ENCODE measurements at regions not wholly inside any gene's neighbourhood (a gene's known extent, or its start where the extent isn't known, plus 50 kb on each side); places are given as distances from the start of the nearest gene placed in this dataset.

GRCh38 chr14:98582276-98582675 is 689.7 kb downstream of the BCL11B start:
- no peaks in the 10 kb centered on the region for H3K4me1 ChIP-seq (ENCODE audit: control insufficient read depth, insufficient read depth, low read length)
- H3K36me3 ChIP-seq (ENCODE audit: control insufficient read depth in 2 of 2, insufficient read depth in 1 of 2, low read length in 2 of 2), result no peaks in the 10 kb centered on the region
- no peak overlapping the region for H3K4me3 ChIP-seq (ENCODE audit: low read depth, low read length)
- POLR2A ChIA-PET, result no interaction called here
- no peaks in the 10 kb centered on the region for H3K9me3 ChIP-seq (ENCODE audit: control insufficient read depth, insufficient read depth, low read depth, low read length)
- CTCF ChIA-PET, result no interaction called here
- TF ChIP-seq ZNF423 (tag by site-specific recombination; IDR thresholded peaks at IDR 0.05) (no peak), HOXD13 (CRISPR knock-in tag; IDR thresholded peaks at IDR 0.05; ENCODE audit: borderline replicate concordance) (no peak), ZNF274 (IDR thresholded peaks at IDR 0.05; ENCODE audit: low read length) (no peak), ZNF274 (tag by site-specific recombination; IDR thresholded peaks at IDR 0.05; ENCODE audit: borderline replicate concordance) (no peak)
- no peak overlapping the region for H3K27ac ChIP-seq (ENCODE audit: extremely low read depth, low read depth, low read length)

- H3K4me1 ChIP-seq (ENCODE audit: control insufficient read depth, insufficient read depth, low read length), result no peaks in the 10 kb centered on the region
- ChIA-PET POLR2A (no interaction called here), CTCF (no interaction called here)
- H3K27ac ChIP-seq (ENCODE audit: extremely low read depth, low read depth, low read length), result no peak overlapping the region
- TF ChIP-seq ZNF48 (tag by site-specific recombination; IDR thresholded peaks at IDR 0.05) (no peak), ZNF776 (tag by site-specific recombination; IDR thresholded peaks at IDR 0.05; ENCODE audit: borderline replicate concordance) (no peak), ZNF274 (IDR thresholded peaks at IDR 0.05; ENCODE audit: low read length) (no peak), ZNF274 (tag by site-specific recombination; IDR thresholded peaks at IDR 0.05; ENCODE audit: borderline replicate concordance) (no peak), ZNF596 (tag by site-specific recombination; IDR thresholded peaks at IDR 0.05) (no peak), TRIM28 (IDR thresholded peaks at IDR 0.05; ENCODE audit: borderline replicate concordance, low read length) (no peak), ZNF112 (tag by site-specific recombination; IDR thresholded peaks at IDR 0.05) (no peak)
- H3K4me3 ChIP-seq (ENCODE audit: low read depth, low read length), result no peak overlapping the region
- no peaks in the 10 kb centered on the region for H3K9me3 ChIP-seq (ENCODE audit: control insufficient read depth, insufficient read depth, low read depth, low read length)
- no peaks in the 10 kb centered on the region for H3K36me3 ChIP-seq (ENCODE audit: control insufficient read depth in 2 of 2, insufficient read depth in 1 of 2, low read length in 2 of 2)
These were observed 680.8 kb downstream of the BCL11B start for GRCh38 chr14:98591161-98591560.

GRCh38 chr14:98592611-98593170 is 679.3 kb downstream of the BCL11B start:
- Histone ChIP-seq H3K36me3 (ENCODE audit: control insufficient read depth in 2 of 2, insufficient read depth in 1 of 2, low read length in 2 of 2) (no peaks in the 10 kb centered on the region), H3K9me3 (ENCODE audit: control insufficient read depth, insufficient read depth, low read depth, low read length) (no peaks in the 10 kb centered on the region)
- CTCF ChIA-PET, result no interaction called here

GRCh38 chr14:98593361-98593761 is 678.6 kb downstream of the BCL11B start:
- ChIA-PET CTCF (no interaction called here), POLR2A (no interaction called here)
- Histone ChIP-seq H3K36me3 (ENCODE audit: control insufficient read depth in 2 of 2, insufficient read depth in 1 of 2, low read length in 2 of 2) (no peaks in the 10 kb centered on the region), H3K4me1 (ENCODE audit: control insufficient read depth, insufficient read depth, low read length) (no peaks in the 10 kb centered on the region), H3K9me3 (ENCODE audit: control insufficient read depth, insufficient read depth, low read depth, low read length) (no peaks in the 10 kb centered on the region), H3K4me3 (ENCODE audit: low read depth, low read length) (no peak overlapping the region), H3K27ac (ENCODE audit: extremely low read depth, low read depth, low read length) (no peak overlapping the region)
- TF ChIP-seq BCL6B (tag by site-specific recombination; IDR thresholded peaks at IDR 0.05) (no peak), ZNF629 (tag by site-specific recombination; IDR thresholded peaks at IDR 0.05) (no peak), ZBTB20 (tag by site-specific recombination; IDR thresholded peaks at IDR 0.05) (no peak), ZNF747 (tag by site-specific recombination; IDR thresholded peaks at IDR 0.05) (no peak), PRDM2 (tag by site-specific recombination; IDR thresholded peaks at IDR 0.05; ENCODE audit: borderline replicate concordance) (no peak), SALL2 (tag by site-specific recombination; IDR thresholded peaks at IDR 0.05; ENCODE audit: borderline replicate concordance) (no peak)

More at GRCh38 chr14:98592611-98593170, 679.3 kb downstream of the BCL11B start:
- no peaks in the 10 kb centered on the region for H3K4me1 ChIP-seq (ENCODE audit: control insufficient read depth, insufficient read depth, low read length)
- POLR2A ChIA-PET, result no interaction called here
- no peak overlapping the region for H3K4me3 ChIP-seq (ENCODE audit: low read depth, low read length)
- H3K27ac ChIP-seq (ENCODE audit: extremely low read depth, low read depth, low read length), result no peak overlapping the region
- TF ChIP-seq ZNF362 (tag by site-specific recombination; IDR thresholded peaks at IDR 0.05), result no peak
- TF ChIP-seq ZNF138 (tag by site-specific recombination; IDR thresholded peaks at IDR 0.05; ENCODE audit: borderline replicate concordance), result no peak
- no peak for TF ChIP-seq MZF1 (tag by site-specific recombination; IDR thresholded peaks at IDR 0.05; ENCODE audit: borderline replicate concordance)
- no peak for TF ChIP-seq SETDB1 (IDR thresholded peaks at IDR 0.05; ENCODE audit: insufficient read length, low read length)
- no peak for TF ChIP-seq ZNF473 (tag by site-specific recombination; IDR thresholded peaks at IDR 0.05)
- no peak for TF ChIP-seq ZNF600 (tag by site-specific recombination; IDR thresholded peaks at IDR 0.05)
